ENCODE measurements at regions not wholly inside any gene's neighbourhood (a gene's known extent, or its start where the extent isn't known, plus 50 kb on each side); places are given as distances from the start of the nearest gene placed in this dataset.

DNA sequence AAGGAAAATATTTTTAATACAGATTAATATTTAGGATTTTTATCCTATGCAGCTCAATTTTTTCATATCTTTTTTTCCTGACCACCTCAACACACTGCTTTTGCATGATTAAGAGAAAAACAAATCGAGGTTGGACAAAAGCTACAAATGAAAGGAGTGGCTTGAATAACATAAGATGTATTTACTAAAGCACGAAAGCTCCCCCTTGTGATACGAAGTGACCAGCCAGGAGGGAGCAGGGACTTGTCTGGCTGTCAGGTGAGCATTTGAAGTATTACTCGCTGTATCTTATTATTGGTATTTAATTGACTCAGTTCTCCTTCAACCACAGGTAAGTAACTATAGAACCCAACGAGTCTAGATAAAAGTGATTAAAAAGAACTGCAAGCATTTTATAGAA lies 265.2 kb upstream of the PHF14 start:
- TF ChIP-seq TAF1 (IDR thresholded peaks at IDR 0.05; ENCODE audit: borderline replicate concordance, insufficient read depth, low read length) (no peak), POLR2AphosphoS5 (IDR thresholded peaks at IDR 0.05; ENCODE audit: low read depth, low read length) (no peak)

Measured in PFSK-1 (cell line).